Parathyroid adenoma (tissue), 2 donors: ENCODE measurements at regions not wholly inside any gene's neighbourhood (a gene's known extent, or its start where the extent isn't known, plus 50 kb on each side); places are given as distances from the start of the nearest gene placed in this dataset.

Experiments
- H2AFZ ChIP-seq: fragments of 300-600 bp; sonication (generic); one replicate; pipeline ENCODE4 v1.7.0; 2017; ENCODE audit warnings: antibody characterized with exemption, mild to moderate bottlenecking
- H3K27ac ChIP-seq: fragments of 300-600 bp; sonication (generic); one replicate; pipeline ENCODE4 v1.7.0; 2017
- H3K27me3 ChIP-seq: fragments of 300-600 bp; sonication (generic); one replicate; pipeline ENCODE4 v1.7.0; 2017; ENCODE audit warnings: low read length; ENCODE audit not compliant: control insufficient read depth, insufficient read depth
- H3K36me3 ChIP-seq: fragments of 300-600 bp; sonication (generic); one replicate; pipeline ENCODE4 v1.7.0; 2017; ENCODE audit warnings: low read length; ENCODE audit not compliant: control insufficient read depth, insufficient read depth
- H3K4me1 ChIP-seq: fragments of 300-600 bp; sonication (generic); one replicate; pipeline ENCODE4 v1.7.0; 2017; ENCODE audit warnings: control low read depth
- H3K4me2 ChIP-seq: fragments of 300-600 bp; sonication (generic); one replicate; pipeline ENCODE4 v1.7.0; 2017; ENCODE audit warnings: low read length
- H3K4me3 ChIP-seq: fragments of 300-600 bp; sonication (generic); one replicate; pipeline ENCODE4 v1.7.0; 2017; ENCODE audit warnings: low read depth, low read length
- H3K79me2 ChIP-seq: fragments of 300-600 bp; sonication (generic); one replicate; pipeline ENCODE4 v1.7.0; 2017; ENCODE audit warnings: control low read depth
- H3K9ac ChIP-seq: fragments of 300-600 bp; sonication (generic); one replicate; pipeline ENCODE4 v1.7.0; 2017; ENCODE audit warnings: mild to moderate bottlenecking
- H3K9me3 ChIP-seq: fragments of 300-600 bp; sonication (generic); one replicate; pipeline ENCODE4 v1.7.0; 2017; ENCODE audit warnings: low read length; ENCODE audit not compliant: control insufficient read depth
- TF ChIP-seq, protein P1 (sequence below): fragments of 300-600 bp; sonication (generic); IDR thresholded peaks from one replicate; pipeline ENCODE4 v1.7.0; 2017; ENCODE audit warnings: antibody characterized with exemption, mild to moderate bottlenecking
- donor health status: primary hyperparathyroidism.

DNA sequence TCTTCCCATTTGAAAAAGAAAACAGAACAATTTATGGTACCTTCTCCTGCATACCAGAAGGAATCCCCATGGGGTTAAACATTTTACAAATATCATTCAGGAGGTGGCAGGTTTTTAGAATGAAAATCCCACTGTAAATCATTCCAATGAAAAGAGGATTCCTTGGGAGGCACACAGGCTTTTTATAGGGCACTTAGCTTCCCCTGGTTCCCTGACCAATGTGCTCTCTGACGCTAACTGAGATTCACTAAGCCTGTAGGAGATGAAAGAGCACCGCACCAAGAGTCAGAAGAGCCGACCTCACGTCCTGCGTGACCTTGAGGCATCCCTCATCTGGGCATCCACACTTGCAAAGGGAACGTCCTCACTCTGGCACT, 82.5 kb downstream of the CMPK2 start:
- Histone ChIP-seq H3K27me3 (no peaks in the 10 kb centered on the region), H3K4me1 (no peaks in the 10 kb centered on the region), H3K27ac (no peak overlapping the region), H3K4me3 (no peak overlapping the region), H3K9ac (no peak overlapping the region), H3K79me2 (no peaks in the 10 kb centered on the region), H3K4me2 (no peak overlapping the region), H2AFZ (no peak overlapping the region), H3K36me3 (no peaks in the 10 kb centered on the region), H3K9me3 (no peaks in the 10 kb centered on the region)
- TF ChIP-seq, protein P1, sequence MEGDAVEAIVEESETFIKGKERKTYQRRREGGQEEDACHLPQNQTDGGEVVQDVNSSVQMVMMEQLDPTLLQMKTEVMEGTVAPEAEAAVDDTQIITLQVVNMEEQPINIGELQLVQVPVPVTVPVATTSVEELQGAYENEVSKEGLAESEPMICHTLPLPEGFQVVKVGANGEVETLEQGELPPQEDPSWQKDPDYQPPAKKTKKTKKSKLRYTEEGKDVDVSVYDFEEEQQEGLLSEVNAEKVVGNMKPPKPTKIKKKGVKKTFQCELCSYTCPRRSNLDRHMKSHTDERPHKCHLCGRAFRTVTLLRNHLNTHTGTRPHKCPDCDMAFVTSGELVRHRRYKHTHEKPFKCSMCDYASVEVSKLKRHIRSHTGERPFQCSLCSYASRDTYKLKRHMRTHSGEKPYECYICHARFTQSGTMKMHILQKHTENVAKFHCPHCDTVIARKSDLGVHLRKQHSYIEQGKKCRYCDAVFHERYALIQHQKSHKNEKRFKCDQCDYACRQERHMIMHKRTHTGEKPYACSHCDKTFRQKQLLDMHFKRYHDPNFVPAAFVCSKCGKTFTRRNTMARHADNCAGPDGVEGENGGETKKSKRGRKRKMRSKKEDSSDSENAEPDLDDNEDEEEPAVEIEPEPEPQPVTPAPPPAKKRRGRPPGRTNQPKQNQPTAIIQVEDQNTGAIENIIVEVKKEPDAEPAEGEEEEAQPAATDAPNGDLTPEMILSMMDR, result no peak

DNA sequence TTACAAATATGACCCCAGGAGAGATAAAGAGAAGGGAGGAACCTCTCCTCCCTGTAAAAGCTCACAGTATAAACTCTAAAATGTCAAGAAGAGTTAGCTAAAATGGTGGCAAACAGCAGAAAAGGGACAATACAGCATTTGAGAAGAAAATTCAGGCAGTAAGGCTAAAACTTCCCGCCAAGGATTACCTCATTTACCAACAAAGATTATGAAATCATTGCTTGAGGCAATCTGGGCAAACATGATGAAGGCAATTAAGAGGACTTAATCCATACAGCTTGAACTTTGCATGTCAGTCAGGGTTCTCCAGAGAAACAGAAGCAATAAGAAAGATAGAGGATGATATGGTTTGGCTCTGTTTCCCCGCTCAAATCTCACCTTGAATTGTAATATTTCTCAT, 81.4 kb downstream of the CMPK2 start:
- H2AFZ ChIP-seq, result no peak overlapping the region
- no peak overlapping the region for H3K9ac ChIP-seq
- no peaks in the 10 kb centered on the region for H3K36me3 ChIP-seq
- TF ChIP-seq, protein P1, result no peak
- H3K27ac ChIP-seq, result no peak overlapping the region
- no peaks in the 10 kb centered on the region for H3K9me3 ChIP-seq
- no peaks in the 10 kb centered on the region for H3K79me2 ChIP-seq
- H3K4me2 ChIP-seq, result no peak overlapping the region
- no peaks in the 10 kb centered on the region for H3K27me3 ChIP-seq
- no peaks in the 10 kb centered on the region for H3K4me1 ChIP-seq
- no peak overlapping the region for H3K4me3 ChIP-seq

DNA sequence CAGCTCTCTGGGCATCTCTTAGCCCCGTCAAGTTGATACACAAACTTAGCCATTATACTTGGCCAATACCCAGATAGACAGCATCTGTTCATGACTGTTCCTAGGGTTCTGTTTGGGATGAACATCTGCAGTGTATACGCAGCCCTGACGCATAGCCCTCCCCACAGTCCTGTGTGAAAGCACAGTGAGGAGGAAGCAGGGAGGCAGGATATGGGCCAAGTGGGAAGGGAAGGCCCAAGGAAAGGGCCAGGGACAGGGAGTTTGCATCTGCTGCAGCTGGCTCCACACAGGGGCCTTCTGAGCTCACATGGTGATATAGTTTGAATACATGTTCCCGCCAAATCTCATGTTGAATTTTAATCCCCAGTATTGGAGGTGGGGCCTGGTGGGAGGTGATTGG, 80.2 kb downstream of the CMPK2 start:
- Histone ChIP-seq H2AFZ (no peak overlapping the region), H3K27me3 (no peaks in the 10 kb centered on the region), H3K36me3 (no peaks in the 10 kb centered on the region), H3K27ac (no peak overlapping the region), H3K9me3 (no peaks in the 10 kb centered on the region), H3K4me2 (no peak overlapping the region), H3K9ac (no peak overlapping the region), H3K4me3 (no peak overlapping the region), H3K79me2 (no peaks in the 10 kb centered on the region), H3K4me1 (no peaks in the 10 kb centered on the region)
- TF ChIP-seq, protein P1, result no peak

DNA sequence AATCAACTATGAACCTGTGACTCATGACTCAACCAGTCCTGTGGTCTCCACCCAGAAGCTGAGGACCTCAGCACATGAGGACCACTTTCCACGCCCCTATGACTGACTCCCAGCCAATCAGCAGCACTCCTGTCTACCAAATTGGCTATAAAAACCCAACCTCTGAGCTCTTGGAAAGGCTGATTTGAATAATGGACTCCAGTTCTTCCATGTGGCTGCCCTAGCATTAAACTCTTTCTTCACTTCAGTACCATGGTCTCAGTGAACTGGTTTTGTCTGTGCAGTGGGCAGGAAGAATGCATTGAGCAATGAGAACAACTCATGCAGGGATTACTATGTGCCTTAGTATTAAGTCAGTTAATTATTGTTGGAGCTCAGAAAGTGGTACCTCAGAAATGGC, 78.3 kb downstream of the CMPK2 start:
- Histone ChIP-seq H3K4me3 (no peak overlapping the region), H3K4me1 (no peaks in the 10 kb centered on the region), H3K9me3 (no peaks in the 10 kb centered on the region), H3K27me3 (no peaks in the 10 kb centered on the region), H3K36me3 (no peaks in the 10 kb centered on the region), H3K4me2 (no peak overlapping the region), H3K27ac (no peak overlapping the region), H3K79me2 (no peaks in the 10 kb centered on the region), H3K9ac (no peak overlapping the region), H2AFZ (no peak overlapping the region)
- TF ChIP-seq, protein P1, result no peak

DNA sequence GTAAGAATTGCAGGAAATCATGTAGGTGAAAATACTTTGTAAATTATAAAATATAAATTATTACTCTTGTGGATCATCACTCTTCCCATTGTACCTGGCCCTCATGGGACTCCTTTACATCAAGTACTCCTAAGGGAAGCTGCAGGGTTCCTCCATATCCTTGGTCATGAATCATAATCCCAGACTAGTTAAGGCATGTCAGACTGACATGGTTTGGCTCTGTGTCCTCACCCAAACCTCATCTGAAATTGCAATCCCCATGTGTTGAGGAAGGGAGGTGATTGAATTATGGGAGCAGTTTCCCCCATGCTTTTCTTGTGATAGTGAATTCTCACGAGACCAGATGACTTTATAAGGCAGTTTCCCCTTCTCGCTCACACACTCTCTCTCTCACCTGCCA, 77.1 kb downstream of the CMPK2 start:
- Histone ChIP-seq H3K9ac (no peak overlapping the region), H3K79me2 (no peaks in the 10 kb centered on the region), H2AFZ (no peak overlapping the region), H3K4me1 (no peaks in the 10 kb centered on the region), H3K36me3 (no peaks in the 10 kb centered on the region), H3K27me3 (no peaks in the 10 kb centered on the region), H3K9me3 (no peaks in the 10 kb centered on the region), H3K4me2 (no peak overlapping the region), H3K4me3 (no peak overlapping the region), H3K27ac (no peak overlapping the region)
- TF ChIP-seq, protein P1, result no peak
